ENCODE measurements at regions not wholly inside any gene's neighbourhood (a gene's known extent, or its start where the extent isn't known, plus 50 kb on each side); places are given as distances from the start of the nearest gene placed in this dataset.

- DNase-seq = no peak
- intact Hi-C loops (cut with micrococcal nuclease) = no loop called here
- Histone ChIP-seq H3K9me3 (replicated peaks) (no peaks in the 10 kb centered on the region), H3K4me1 (peaks cover 11% of the 10 kb centered on the region), H3K27me3 (ENCODE audit: low read depth) (peaks cover 6% of the 10 kb centered on the region), H3K4me3 (no peak overlapping the region), H3K36me3 (no peaks in the 10 kb centered on the region), H3K27ac (replicated peaks) (no peak overlapping the region)
- TF ChIP-seq CTCF (IDR thresholded peaks at IDR 0.05; ENCODE audit: borderline replicate concordance) = no peak
Observed at GRCh38 chr13:106628936-106629659, 61.2 kb upstream of the ARGLU1 start.

- Histone ChIP-seq H3K4me3 (no peak overlapping the region), H3K9me3 (replicated peaks) (no peaks in the 10 kb centered on the region), H3K27ac (replicated peaks) (no peak overlapping the region), H3K27me3 (ENCODE audit: low read depth) (peaks cover 6% of the 10 kb centered on the region), H3K4me1 (peaks cover 4% of the 10 kb centered on the region), H3K36me3 (no peaks in the 10 kb centered on the region)
- intact Hi-C loops (cut with micrococcal nuclease) = no loop called here
- no peak for DNase-seq
- no peak for TF ChIP-seq CTCF (IDR thresholded peaks at IDR 0.05; ENCODE audit: borderline replicate concordance)
Observed at GRCh38 chr13:106626473-106626872, 58.5 kb upstream of the ARGLU1 start.

GRCh38 chr13:106625578-106625977, 57.6 kb upstream of the ARGLU1 start:
- no peak for DNase-seq
- H3K9me3 ChIP-seq (replicated peaks) = no peaks in the 10 kb centered on the region
- H3K36me3 ChIP-seq = no peaks in the 10 kb centered on the region
- TF ChIP-seq CTCF (IDR thresholded peaks at IDR 0.05; ENCODE audit: borderline replicate concordance) = no peak
- no peak overlapping the region for H3K27ac ChIP-seq (replicated peaks)
- peaks cover 4% of the 10 kb centered on the region for H3K4me1 ChIP-seq
- intact Hi-C loops (cut with micrococcal nuclease) = no loop called here
- H3K27me3 ChIP-seq (ENCODE audit: low read depth) = peaks cover 6% of the 10 kb centered on the region
- H3K4me3 ChIP-seq = no peak overlapping the region

GRCh38 chr13:106623799-106624460, 56.0 kb upstream of the ARGLU1 start:
- peaks cover 11% of the 10 kb centered on the region for H3K4me1 ChIP-seq
- H3K9me3 ChIP-seq (replicated peaks) = no peaks in the 10 kb centered on the region
- no peaks in the 10 kb centered on the region for H3K36me3 ChIP-seq
- intact Hi-C loops (cut with micrococcal nuclease) = no loop called here
- no peak overlapping the region for H3K4me3 ChIP-seq
- TF ChIP-seq CTCF (IDR thresholded peaks at IDR 0.05; ENCODE audit: borderline replicate concordance) = no peak
- peak overlapping the region; percentile 73 for H3K27ac ChIP-seq (replicated peaks)
- H3K27me3 ChIP-seq (ENCODE audit: low read depth) = peaks cover 6% of the 10 kb centered on the region
- DNase-seq = no peak

GRCh38 chr13:106621833-106622232, 53.9 kb upstream of the ARGLU1 start:
- DNase-seq = no peak

More at GRCh38 chr13:106621833-106622232, 53.9 kb upstream of the ARGLU1 start:
- Histone ChIP-seq H3K36me3 (no peaks in the 10 kb centered on the region), H3K4me1 (peaks cover 11% of the 10 kb centered on the region), H3K9me3 (replicated peaks) (no peaks in the 10 kb centered on the region), H3K27me3 (ENCODE audit: low read depth) (peaks cover 6% of the 10 kb centered on the region), H3K27ac (replicated peaks) (no peak overlapping the region), H3K4me3 (no peak overlapping the region)
- intact Hi-C loops (cut with micrococcal nuclease) = no loop called here
- no peak for TF ChIP-seq CTCF (IDR thresholded peaks at IDR 0.05; ENCODE audit: borderline replicate concordance)

Measured in left ventricle myocardium inferior (tissue), 1 donor.